Activated CD4-positive, alpha-beta T cell treated with anti-CD3 and anti-CD28 coated beads, Interleukin-2, Interleukin-4, amounts not matched to agents 100 ng/mL and 50 ng/mL, durations not matched to agents 16 hours and 8 hours (primary cell): ENCODE measurements at regions not wholly inside any gene's neighbourhood (a gene's known extent, or its start where the extent isn't known, plus 50 kb on each side); places are given as distances from the start of the nearest gene placed in this dataset.
"Not testable (repeated sequence)": the region's sequence is repeated elsewhere in the genome, so short reads cannot be mapped to it uniquely, and the experiment has no call there.

Experiments used
- DNase-seq: peaks from one replicate; pipeline ENCODE4 v3.0.0-alpha.2; 2020; ENCODE audit warnings: low spot score

DNA sequence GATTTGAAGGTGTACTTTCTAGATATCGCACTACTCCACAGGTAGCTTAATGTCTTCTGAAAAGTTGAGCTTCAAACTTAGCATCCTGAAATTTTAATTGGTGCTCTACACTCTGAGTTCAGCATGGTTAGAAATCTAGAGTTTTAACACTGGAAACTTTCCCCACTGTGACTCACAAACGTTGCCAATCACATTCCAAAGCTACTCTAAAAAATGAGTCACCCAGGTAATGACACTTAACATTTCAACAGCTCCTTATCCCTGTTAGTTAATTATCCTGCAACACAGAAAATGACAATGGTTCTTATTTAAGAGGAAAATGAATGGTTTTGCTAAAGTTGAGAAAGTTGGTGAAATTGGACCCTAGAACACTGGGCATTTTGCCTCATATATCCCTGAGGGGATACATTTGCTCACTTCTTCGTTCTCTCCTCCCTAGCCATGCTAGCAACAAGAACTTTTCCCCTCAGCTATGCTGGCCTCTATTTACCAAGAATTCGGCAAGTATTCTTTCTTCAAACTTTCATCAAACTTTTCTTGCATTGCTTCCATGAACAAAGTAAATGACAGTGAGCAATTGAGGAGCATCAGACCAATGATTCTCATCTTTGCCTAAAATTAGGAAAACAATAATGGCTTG, 1024.1 kb upstream of the KLHL29 start:
- no peak for DNase-seq

GRCh38 chr2:22361571-22361970, 1023.4 kb upstream of the KLHL29 start:
- no peak for DNase-seq

DNA sequence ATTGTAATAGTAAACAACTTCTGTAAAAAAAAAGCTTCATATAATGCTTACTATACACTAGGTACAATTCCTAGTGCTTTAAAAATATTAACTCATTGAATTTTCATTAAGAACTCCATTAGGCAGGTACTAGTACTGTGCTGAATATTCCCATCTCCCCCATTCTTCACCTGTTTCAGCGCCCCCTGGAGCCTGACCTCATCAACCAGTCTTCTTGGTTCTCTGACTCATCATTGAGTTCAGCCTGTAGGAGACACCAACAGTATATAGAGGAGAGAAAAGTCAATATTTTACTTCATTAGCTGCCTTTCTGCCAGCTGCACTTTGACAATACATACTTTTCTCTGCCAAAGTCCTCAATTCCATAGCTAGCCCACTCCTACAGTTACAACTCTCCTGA, 1009.9 kb upstream of the KLHL29 start:
- no peak for DNase-seq

DNA sequence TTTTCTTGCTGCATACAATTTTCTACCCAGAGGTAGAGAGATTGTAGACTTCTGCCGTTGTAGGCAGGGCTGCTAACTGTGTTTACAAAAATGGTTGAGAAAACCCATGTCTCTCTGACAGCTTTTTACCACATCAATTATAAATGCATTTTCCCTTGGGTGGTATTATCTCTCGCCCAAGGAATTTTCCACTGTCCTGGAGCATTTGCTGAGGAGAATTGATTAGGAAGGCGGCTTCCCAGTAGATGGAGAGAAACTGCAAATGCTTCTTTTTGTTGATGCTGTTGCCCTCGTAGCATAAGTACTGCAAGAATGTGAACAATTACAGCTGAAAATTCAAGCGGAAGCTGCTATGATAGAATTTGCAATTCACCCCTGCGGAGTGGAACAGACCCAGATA, 1007.7 kb upstream of the KLHL29 start:
- DNase-seq = no peak

- DNase-seq = no peak
Measured at GRCh38 chr2:22382479-22383169, 1002.4 kb upstream of the KLHL29 start.

- DNase-seq = no peak
Measured at GRCh38 chr2:22397847-22398246, 987.1 kb upstream of the KLHL29 start.

DNA sequence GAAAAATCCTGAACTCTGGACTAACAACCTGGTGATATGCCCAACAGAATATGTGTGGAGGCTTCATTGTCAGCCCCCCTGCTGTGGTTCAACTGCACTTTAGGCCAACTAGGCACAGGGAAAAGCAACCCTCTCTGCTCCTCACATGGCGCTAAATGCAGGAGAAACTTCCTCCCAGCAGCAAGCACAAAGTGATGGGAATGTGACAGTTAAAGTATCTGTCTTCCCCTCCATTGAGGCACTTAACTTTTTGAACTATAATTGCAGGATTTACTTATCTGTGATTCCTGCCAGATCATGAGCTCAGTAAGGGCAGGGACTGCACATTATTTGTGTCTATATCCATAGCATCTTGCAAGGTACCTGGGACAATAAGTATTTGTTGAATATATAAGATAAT, 981.2 kb upstream of the KLHL29 start:
- DNase-seq = no peak

GRCh38 chr2:22406625-22407024, 978.4 kb upstream of the KLHL29 start:
- no peak for DNase-seq

DNA sequence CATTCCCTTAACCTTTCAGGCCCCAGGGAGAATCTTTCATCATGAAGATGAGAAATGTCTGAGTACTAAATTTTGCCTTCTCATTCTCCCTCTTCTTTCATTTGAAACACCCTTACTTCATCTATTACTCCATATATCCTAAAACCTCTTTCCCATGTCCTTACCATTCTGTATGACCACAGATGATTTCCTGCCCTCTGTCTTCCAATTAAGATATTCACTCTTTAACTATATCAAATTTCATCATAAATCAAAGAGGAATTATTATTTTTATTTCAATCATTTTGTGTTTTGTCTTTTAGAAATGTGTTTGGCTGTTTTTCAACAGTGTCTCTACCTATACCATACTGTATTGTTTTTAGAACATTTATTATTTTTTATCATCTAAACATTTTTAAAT, 964.9 kb upstream of the KLHL29 start:
- DNase-seq = no peak

DNA sequence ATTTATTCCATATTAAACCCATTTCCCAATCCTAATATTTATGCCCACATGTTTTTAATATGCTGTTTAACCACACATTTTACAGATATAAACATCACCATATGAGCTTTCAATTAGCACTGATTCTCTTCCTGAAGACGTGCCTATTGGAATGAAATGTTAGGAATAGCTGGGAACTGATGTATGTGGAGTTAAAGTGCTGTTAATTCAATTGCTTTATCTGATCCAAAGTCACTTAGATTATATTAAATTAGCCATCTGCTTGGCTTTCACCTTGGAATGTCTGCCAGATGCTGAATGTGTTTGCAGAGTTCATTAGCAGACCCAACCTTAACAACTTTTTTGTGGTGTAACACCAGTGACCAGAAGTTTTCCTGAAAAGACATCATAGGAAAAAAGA, 942.9 kb upstream of the KLHL29 start:
- no peak for DNase-seq

DNA sequence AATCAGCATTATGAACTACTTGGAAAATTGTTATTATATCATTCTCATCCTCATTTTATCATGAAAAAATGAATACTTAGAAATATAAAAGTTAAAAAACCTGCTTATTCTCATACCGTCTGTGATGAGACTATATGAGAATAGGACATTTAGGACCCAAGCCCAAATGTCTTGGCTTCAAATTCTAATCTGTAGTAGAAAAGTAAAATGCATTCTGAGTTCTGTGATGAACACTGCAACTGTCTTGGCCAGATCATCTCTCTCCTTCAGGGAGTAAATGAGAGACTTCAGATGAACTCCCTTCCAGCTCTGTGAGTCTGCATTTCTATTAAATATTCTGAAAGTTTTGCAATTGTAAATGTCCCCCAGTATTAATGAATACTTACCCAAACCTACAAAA, 940.7 kb upstream of the KLHL29 start:
- no peak for DNase-seq

- no peak for DNase-seq
Measured at GRCh38 chr2:22449696-22450095, 935.3 kb upstream of the KLHL29 start.

DNA sequence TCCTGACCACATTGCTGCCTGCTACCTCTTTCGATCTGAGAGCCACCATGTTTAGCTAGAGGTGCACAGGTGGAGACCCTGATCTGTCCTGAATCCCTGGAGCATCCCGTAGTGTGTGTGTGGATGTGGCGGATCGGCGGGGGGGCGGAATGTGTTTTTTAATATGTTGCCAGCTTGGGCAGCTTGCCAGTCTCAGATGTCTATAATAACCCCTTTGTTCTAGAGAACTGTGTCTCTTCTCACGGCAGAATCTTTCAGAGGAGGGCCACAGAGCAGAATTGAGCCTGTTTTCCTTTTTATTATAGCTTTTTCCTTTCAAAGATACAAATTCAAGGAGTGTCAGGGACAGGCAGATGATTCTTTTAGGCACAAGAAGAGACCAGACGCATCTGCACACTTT, 934.1 kb upstream of the KLHL29 start:
- DNase-seq = no peak

- DNase-seq = no peak
Measured at GRCh38 chr2:22454826-22455485, 930.0 kb upstream of the KLHL29 start.

GRCh38 chr2:22458440-22458839, 926.5 kb upstream of the KLHL29 start:
- DNase-seq = no peak

GRCh38 chr2:22475103-22475502, 909.9 kb upstream of the KLHL29 start:
- not testable (repeated sequence) for DNase-seq

- no peak for DNase-seq
Measured at GRCh38 chr2:22478329-22478728, 906.6 kb upstream of the KLHL29 start.

DNA sequence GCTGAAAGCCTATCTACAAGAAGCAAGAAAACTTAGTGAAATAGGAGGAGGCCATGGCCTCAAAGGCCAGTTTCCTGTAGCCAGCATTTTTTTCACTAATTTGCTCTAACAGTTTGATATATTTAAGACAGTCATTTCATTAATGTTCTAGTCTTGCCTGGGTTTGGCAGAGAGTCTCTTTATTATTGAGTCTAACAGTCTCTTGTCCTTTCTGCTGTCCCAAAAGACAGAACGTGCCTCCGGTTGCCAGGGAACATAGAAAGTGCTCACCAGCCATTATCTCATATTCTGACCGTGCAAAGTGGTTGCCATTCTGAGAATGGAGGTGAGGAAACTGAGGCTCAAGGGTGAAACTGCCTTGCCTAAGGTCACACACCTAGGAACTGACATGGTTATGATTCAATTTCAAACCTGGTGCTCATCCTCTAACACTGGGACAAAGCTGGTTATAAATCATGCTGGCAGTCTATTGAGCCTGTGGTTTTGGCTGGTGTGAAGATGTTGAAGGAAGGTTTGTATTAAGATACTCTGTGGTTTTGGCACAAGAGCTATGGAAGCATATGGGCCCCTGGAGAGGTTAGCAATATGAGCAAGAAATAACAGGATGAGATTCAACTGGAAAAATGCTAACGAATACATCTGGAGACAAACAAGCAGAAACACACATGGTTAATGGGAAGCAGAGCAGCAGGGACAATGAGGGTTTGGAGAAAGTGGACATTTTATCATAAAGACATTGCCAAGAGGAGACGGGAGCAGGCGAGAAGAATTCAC, 903.3 kb upstream of the KLHL29 start:
- no peak for DNase-seq

GRCh38 chr2:22483036-22483435, 901.9 kb upstream of the KLHL29 start:
- no peak for DNase-seq

- no peak for DNase-seq
Measured at GRCh38 chr2:22485486-22485885, 899.5 kb upstream of the KLHL29 start.

- no peak for DNase-seq
Measured at GRCh38 chr2:22486343-22486742, 898.6 kb upstream of the KLHL29 start.

DNA sequence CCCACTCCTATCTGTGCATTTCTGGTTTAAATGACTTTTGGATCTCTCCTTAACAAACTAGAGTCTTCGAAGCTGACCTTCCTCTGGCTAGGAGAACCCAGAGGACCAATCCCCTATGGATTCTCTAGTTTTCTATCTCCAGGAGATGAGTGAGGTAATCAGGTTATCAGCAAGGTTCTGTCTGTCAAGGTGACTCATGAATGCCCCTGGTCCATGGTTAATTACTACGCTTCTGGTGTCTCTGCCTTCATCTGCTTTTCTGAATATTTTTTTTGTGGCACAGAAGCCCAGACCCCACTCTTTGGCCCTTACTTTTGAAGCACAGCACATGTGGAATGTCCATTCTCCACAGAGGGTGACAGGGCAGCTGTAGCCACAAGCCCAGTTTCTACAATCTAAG, 897.9 kb upstream of the KLHL29 start:
- DNase-seq = no peak

DNA sequence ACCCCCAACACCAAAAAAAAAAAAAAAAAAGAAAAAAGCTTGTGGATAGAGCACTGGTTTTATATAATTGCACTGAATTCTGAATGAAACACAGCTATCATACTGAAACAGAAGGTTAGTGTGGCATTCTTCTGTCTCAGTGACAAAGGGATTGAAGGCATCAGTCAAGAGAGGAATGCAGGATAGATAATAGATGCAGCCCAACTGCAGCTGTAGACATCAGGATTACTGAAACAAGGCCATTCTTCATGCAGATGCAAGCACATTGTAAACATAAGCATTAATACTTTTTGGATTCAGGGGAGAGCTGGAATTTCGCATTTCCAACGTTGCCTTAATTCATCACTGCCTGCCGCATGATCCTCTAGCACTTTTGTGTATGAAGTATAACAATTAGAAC, 897.4 kb upstream of the KLHL29 start:
- no peak for DNase-seq
